Inflammatory macrophage treated with lipopolysaccharide for 1 hour (primary cell): ENCODE measurements at regions not wholly inside any gene's neighbourhood (a gene's known extent, or its start where the extent isn't known, plus 50 kb on each side); places are given as distances from the start of the nearest gene placed in this dataset.

Experiments
- DNase-seq, 2 donors: peaks; one replicate each; pipeline ENCODE4 v3.0.0-alpha.2; 2020 to 2022

- no peak for DNase-seq
Observed at GRCh38 chr9:118423021-118423420, 718.8 kb downstream of the TLR4 start.

- no peak for DNase-seq
Observed at GRCh38 chr9:118423721-118424120, 719.5 kb downstream of the TLR4 start.

GRCh38 chr9:118426772-118427171 is 722.6 kb downstream of the TLR4 start:
- DNase-seq: no peak

GRCh38 chr9:118438810-118439209 is 734.6 kb downstream of the TLR4 start:
- no peak for DNase-seq

GRCh38 chr9:118439441-118439840 is 735.2 kb downstream of the TLR4 start:
- no peak for DNase-seq

GRCh38 chr9:118444403-118444802 is 740.2 kb downstream of the TLR4 start:
- DNase-seq: no peak

GRCh38 chr9:118446943-118447639 is 742.9 kb downstream of the TLR4 start:
- DNase-seq: no peak

GRCh38 chr9:118449554-118449953 is 745.4 kb downstream of the TLR4 start:
- no peak for DNase-seq

GRCh38 chr9:118455259-118455658 is 751.1 kb downstream of the TLR4 start:
- no peak for DNase-seq

GRCh38 chr9:118455788-118456187 is 751.6 kb downstream of the TLR4 start:
- no peak for DNase-seq

GRCh38 chr9:118457171-118458000 is 753.2 kb downstream of the TLR4 start:
- no peak for DNase-seq

GRCh38 chr9:118459913-118460312 is 755.7 kb downstream of the TLR4 start:
- no peak for DNase-seq

- no peak for DNase-seq
Observed at GRCh38 chr9:118463419-118463818, 759.2 kb downstream of the TLR4 start.

GRCh38 chr9:118473521-118473920 is 769.3 kb downstream of the TLR4 start:
- DNase-seq: no peak

- no peak for DNase-seq
Observed at GRCh38 chr9:118478752-118479151, 774.5 kb downstream of the TLR4 start.

GRCh38 chr9:118482306-118482705 is 778.1 kb downstream of the TLR4 start:
- no peak for DNase-seq

- DNase-seq: no peak
Observed at GRCh38 chr9:118483677-118484076, 779.5 kb downstream of the TLR4 start.

- DNase-seq: no peak
Observed at GRCh38 chr9:118503236-118503635, 799.0 kb downstream of the TLR4 start.

- DNase-seq: no peak
Observed at GRCh38 chr9:118510711-118511110, 806.5 kb downstream of the TLR4 start.

GRCh38 chr9:118515947-118516346 is 811.7 kb downstream of the TLR4 start:
- DNase-seq: no peak

- no peak for DNase-seq
Observed at GRCh38 chr9:118521261-118521660, 817.1 kb downstream of the TLR4 start.

GRCh38 chr9:118522093-118523028 is 818.2 kb downstream of the TLR4 start:
- DNase-seq: peak; percentile 18 to 36

- no peak for DNase-seq
Observed at GRCh38 chr9:118527261-118527660, 823.1 kb downstream of the TLR4 start.
